HuH-7 (cell line): ENCODE measurements at regions not wholly inside any gene's neighbourhood (a gene's known extent, or its start where the extent isn't known, plus 50 kb on each side); places are given as distances from the start of the nearest gene placed in this dataset.
A peak's percentile ranks its signal among the peaks of the same experiment; 100 is the strongest.
"Not testable (repeated sequence)": the region's sequence is repeated elsewhere in the genome, so short reads cannot be mapped to it uniquely, and the experiment has no call there.

ENCODE experiments used
- DNase-seq: peaks from one replicate; pipeline ENCODE4 v3.0.0; 2011; ENCODE audit warnings: low spot score

DNA sequence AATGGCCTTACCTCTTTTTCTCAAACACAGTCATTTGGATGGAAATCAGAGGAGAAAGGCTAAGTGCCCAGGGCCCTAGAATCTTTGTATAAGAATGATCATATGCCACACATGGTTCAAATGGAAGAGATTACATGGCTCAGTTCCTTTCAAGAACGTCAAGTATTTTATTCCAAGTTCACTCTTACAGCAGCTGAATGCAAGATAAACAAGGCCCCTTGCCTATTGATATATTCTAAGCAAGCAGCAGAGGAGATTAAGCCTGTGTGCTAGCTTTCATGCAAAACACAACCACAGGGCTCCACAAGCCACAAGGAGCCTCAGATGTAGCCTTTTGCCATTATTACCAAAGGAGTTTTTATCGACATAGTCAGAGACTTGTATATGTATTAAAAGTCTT is 55.3 kb upstream of the SLCO6A1 start:
- DNase-seq: no peak

DNA sequence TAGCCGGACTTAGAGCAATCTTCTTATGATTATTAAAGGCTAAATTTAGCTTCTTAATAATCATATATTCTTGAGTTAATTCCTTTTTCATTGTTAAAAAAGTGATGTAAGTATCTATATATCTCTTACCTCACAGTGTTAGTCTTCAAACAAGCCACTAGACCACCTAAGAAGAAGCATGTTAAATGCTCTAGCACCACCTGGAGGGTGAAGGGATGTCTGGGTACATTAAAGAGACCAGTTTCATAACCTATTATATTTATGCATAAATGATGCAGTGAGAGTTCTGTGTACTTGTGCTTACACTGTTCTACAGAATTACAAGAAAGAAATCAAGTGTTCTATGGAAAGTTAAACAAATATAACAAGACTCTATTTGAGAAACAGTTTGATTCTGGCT is 55.9 kb upstream of the SLCO6A1 start:
- DNase-seq: peak; percentile 1

DNA sequence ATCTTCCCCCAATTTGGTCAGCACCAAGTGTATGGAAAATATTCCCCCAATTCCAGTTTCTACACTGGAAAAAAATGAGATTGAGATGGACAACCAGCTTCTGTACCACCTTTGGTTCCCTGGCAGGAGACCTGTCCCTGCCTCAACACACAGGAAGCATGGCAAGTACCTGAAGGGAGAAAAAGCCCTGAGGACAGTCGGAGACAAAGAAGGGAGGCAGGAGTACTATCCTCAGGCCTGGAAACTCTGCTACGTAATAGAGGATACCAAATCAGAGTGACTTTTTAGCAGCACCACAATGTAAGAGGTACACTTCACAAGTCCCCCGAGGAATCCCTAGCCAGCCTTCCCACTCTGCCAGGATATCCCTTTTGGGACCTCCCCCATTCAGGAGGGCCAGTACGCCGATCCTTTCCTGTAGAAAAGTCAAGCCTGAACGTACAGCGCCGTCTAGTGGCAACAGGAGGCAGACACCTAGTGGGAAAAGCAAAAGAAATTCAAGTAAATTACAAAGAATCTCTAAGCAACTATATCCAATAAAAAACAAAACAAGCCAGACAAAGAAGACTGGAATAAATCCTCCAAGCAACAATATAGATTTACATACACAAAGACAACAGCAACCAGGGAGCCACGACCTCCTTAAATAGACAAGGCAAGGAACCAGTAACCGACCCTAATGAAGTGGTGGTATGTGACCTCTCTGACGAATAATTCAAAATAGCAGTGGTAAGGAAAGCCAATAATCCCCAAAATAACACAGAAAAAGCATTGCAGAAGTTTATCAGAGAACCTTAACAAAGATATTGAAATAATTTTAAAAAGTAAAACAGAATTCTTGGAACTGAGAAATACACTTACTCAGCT is 63.3 kb upstream of the SLCO6A1 start:
- DNase-seq: peak; percentile 12

DNA sequence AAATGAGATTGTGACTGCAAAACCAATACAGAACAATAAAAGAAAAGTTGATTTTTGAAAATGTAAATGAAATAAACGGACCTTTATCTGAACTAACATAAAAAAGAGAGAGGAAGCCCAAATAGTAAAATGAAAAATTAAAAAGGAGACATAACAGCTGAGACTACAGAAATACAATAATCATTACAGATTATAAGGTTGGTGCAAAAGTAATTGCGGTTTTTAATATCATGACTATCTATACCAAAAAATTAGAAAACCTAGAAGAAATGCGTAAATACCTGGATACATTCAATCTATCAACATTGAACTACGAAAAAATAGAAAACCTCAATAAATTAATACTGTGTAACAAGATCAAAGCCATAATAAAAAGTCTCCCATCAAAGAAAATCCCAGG is 71.9 kb upstream of the SLCO6A1 start:
- DNase-seq: no peak

DNA sequence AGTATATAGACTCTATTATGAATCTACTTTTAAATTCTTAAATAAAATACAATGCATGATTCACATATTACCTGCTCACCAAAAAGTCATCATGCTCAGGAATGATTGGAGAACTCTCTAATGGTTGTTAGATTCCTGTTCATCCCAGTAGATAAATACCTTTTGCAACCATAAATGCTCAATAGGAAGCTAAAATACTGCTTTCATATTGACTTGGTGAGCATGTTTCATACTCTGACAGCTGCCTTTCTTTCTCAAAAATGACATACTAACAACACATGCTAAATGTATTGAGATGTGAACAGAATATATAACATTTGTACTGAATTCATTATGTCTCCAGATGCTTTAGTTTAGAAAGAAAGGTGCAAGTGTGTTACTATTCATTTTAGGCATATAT is 79.6 kb upstream of the SLCO6A1 start:
- no peak for DNase-seq

- DNase-seq: no peak
These were observed 80.6 kb upstream of the SLCO6A1 start for GRCh38 chr5:102579379-102579778.

GRCh38 chr5:102581011-102581410 is 82.2 kb upstream of the SLCO6A1 start:
- no peak for DNase-seq

- no peak for DNase-seq
These were observed 83.9 kb upstream of the SLCO6A1 start for GRCh38 chr5:102582696-102583095.

DNA sequence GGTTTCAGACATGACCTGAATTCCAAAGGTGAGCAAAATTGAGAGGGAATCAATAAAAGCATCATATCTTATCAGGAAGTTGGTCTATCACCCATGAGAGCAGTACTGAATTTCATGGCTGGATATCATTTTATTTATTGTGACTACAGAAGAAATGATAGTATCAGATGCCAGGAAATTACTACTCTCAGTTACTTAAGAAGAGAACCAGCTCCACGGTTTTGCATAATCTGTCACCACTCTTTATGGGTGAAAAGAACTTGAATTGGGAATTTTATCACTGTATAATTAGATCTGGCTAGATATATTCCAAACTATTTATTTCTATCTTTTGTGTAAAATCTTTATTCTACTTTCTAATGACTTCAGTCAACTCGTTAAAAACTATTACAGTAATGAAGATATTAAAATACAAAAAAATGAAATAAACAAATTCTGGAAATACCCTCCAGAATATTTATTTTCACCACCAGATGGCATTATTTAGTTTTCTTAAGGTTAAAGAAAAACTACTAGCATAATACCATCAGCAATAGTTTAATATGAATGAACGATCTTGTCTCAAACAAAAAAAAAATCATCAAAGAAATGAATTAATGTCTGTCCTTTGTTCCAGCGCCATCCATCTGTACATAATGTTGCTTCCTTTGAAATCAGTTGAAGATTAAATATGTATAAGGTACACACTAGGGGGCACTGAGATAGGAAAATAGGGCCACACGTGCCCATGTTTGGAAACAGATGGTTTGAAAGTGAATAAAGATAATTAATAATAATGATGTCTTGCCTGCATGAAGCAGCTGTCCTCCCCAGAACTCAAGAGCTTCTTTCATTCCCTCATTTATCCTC is 84.7 kb upstream of the SLCO6A1 start:
- no peak for DNase-seq

GRCh38 chr5:102589661-102590060 is 90.9 kb upstream of the SLCO6A1 start:
- DNase-seq: no peak

GRCh38 chr5:102590467-102590866 is 91.7 kb upstream of the SLCO6A1 start:
- no peak for DNase-seq

DNA sequence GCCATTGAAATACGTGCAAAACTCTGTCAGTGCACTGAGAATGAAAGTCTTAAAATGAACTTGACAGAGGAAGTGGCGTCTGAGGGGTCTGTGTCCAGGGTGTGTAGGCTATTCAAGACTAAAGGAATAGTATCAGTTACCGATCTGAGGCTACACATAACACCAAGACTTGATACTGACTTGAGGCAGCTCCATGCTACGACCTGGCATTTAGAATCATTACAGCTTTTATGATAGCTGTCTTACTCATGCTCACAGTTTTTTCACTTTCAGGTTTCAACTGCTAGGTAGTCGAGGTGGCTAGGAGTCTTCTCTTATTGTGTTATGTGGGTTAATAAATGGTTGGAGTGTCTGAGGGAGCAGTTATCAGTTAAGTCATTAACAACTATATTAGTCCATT is 92.8 kb upstream of the SLCO6A1 start:
- no peak for DNase-seq

DNA sequence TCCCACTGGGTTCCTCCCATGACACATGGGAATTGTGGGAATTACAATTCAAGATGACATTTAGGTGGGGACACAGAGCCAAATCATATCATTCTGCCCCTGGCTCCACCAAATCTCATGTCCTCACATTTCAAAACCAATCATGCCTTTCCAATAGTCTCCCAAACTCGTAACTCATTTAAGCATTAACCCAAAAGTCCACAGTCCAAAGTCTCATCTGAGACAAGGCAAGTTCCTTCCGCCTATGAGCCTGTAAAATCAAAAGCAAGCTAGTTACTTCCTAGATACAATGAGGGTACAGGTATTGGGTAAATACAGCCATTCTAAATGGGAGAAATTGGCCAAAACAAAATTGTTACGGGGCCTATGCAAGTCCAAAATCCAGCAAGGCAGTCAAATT is 93.8 kb upstream of the SLCO6A1 start:
- DNase-seq: not testable (repeated sequence)

GRCh38 chr5:102594192-102594591 is 95.4 kb upstream of the SLCO6A1 start:
- no peak for DNase-seq

- no peak for DNase-seq
These were observed 96.5 kb upstream of the SLCO6A1 start for GRCh38 chr5:102595332-102595731.

- no peak for DNase-seq
These were observed 97.3 kb upstream of the SLCO6A1 start for GRCh38 chr5:102596113-102596512.

- DNase-seq: no peak
These were observed 98.2 kb upstream of the SLCO6A1 start for GRCh38 chr5:102596951-102597350.

DNA sequence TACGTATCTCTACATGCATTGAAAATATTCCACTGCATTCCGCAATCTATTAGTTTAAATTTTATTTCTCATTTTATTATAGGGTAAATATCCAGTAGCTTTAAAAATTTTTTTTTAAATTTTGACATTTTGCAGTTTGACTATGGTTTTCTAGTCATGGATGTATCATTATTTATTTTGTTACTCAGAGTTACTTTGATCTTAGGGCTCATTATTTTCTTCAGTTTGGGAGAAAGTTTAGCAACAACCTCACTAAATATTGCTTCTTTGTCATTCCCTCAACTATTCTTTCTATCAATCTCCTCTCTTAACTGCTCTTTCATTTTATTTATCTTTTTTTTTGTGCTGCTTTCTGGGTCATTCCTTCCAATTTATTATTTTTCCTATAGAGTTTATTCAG is 100.5 kb upstream of the SLCO6A1 start:
- DNase-seq: no peak

DNA sequence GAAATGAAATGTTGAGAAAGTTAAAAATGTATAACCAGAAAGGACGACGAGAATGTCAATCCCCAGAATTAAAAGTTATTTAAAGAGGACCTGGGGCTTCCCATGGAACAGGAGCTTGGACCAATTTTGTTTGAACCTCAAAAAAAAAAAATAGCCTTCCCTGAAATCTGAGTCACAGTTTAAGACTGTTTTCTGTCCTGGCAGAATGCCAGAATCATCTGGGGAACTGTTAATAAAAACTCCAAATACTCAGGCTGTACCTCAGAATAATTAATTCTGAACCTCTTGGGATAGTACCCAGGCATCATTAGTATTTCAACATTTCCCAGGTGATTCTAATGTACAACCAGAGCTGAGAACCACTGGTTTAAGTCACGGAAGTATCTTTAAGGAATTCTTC is 102.2 kb upstream of the SLCO6A1 start:
- DNase-seq: no peak

- no peak for DNase-seq
These were observed 104.9 kb upstream of the SLCO6A1 start for GRCh38 chr5:102603670-102604069.

DNA sequence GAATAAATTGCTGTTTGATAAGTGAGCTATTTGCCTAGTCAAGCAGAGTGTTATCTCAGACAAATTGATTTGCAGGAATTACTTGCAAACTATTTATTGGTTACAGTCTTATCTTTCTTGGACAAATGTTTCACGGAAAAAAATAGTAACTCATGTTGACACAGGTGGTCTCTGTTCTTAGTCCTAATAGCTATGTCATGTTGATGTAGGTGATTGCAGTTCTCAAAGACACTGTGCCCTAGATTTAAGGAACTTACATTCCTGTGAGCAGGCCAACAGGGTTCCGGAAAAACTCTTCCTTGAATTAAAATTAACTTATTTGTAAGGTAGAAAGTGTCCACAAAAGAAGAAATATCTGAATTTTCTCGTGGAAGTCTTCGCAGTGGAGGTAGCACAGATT is 109.6 kb upstream of the SLCO6A1 start:
- DNase-seq: no peak

- DNase-seq: no peak
These were observed 112.5 kb upstream of the SLCO6A1 start for GRCh38 chr5:102611312-102611711.

DNA sequence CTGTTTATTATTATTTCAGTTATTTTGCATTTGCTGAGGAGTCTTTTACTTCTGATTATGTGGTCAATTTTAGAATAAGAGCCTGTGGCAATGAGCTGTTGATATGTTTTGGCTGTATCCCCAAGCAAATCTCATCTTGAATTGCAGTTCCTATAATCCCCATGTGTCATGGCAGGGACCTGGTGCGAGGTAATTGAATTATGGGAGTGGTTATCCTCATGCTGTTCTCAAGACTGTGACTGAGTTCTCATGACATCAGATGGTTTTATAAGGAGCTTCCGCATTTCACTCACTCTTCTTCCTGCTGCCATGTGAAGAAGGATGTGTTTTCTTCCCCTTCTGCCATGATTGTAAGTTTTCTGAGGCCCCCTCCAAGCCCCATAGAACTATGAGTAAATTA is 114.9 kb upstream of the SLCO6A1 start:
- DNase-seq: no peak
